Sigmoid colon (tissue), 6 donors: ENCODE measurements at regions not wholly inside any gene's neighbourhood (a gene's known extent, or its start where the extent isn't known, plus 50 kb on each side); places are given as distances from the start of the nearest gene placed in this dataset.

Experiments used
- DNase-seq: peaks from one replicate; pipeline ENCODE4 v3.0.0-alpha.2; 2019
- H3K27ac ChIP-seq, 4 donors: fragments of 200-600 bp; sonication (generic); one replicate each; pipeline ENCODE4 v1.5.1; 2016 to 2019; ENCODE audit warnings: mild to moderate bottlenecking in 1 of 4
- H3K27me3 ChIP-seq, 3 donors: fragments of 200-600 bp; sonication (generic); one replicate each; pipeline ENCODE4 v1.5.1; 2019; ENCODE audit warnings: mild to moderate bottlenecking in 1 of 3
- H3K36me3 ChIP-seq, 4 donors: fragments of 200-600 bp; sonication (generic); one replicate each; pipeline ENCODE4 v1.5.1; 2016 to 2019
- H3K4me1 ChIP-seq, 4 donors: fragments of 200-600 bp; sonication (generic); one replicate each; pipeline ENCODE4 v1.5.1; 2017 to 2019
- H3K4me3 ChIP-seq, 4 donors: fragments of 200-600 bp; sonication (generic); one replicate each; pipeline ENCODE4 v1.5.1; 2017 to 2019; ENCODE audit warnings: mild to moderate bottlenecking in 2 of 4, moderate library complexity in 1 of 4
- H3K9me3 ChIP-seq, 4 donors: fragments of 200-600 bp in 3 of 4; sonication (generic) in 3 of 4; one replicate each; pipeline versions ENCODE4 v1.5.1 to v1.6.1; 2013 to 2019
- EP300 ChIP-seq, 4 donors: sonication (generic); formaldehyde crosslinking; IDR thresholded peaks; one replicate each; pipeline ENCODE4 v1.6.1; 2017; ENCODE audit warnings: antibody characterized with exemption in 4 of 4
- POLR2A ChIP-seq, 2 donors: fragments of 450-650 bp; IDR thresholded peaks; one replicate each; pipeline ENCODE4 v1.6.1; 2016; ENCODE audit warnings: antibody characterized with exemption in 2 of 2, mild to moderate bottlenecking in 2 of 2, moderate library complexity in 2 of 2
- POLR2AphosphoS5 ChIP-seq, 4 donors: sonication (generic); formaldehyde crosslinking; IDR thresholded peaks; one replicate each; pipeline ENCODE4 v1.6.1; 2017; ENCODE audit warnings: antibody characterized with exemption in 4 of 4
- WGBS, 2 donors: extraction: QIAGEN DNeasy Blood & Tissue Kit; methylation state at CpG; one replicate each; pipeline ENCODE4 v1.1.7; 2013; 5-methylcytosine and 5-hydroxymethylcytosine counted together
- intact Hi-C: fragments of 100-400 bp; cut with DNase I; formaldehyde crosslinking; loops from one replicate; pipeline ENCODE4 v1.15.1; 2023
- TF ChIP-seq, protein P1 (sequence below), 4 experiments: fragments of 450-650 bp in 3 of 4; fragments of 200-600 bp in 1 of 4; IDR thresholded peaks; one replicate each; pipeline ENCODE4 v1.5.1; 2016 to 2019; ENCODE audit warnings: antibody characterized with exemption in 4 of 4, mild to moderate bottlenecking in 3 of 4, moderate library complexity in 2 of 4
- donor health status: healthy with polysubstance abuse.
- donor health status: healthy.

DNA sequence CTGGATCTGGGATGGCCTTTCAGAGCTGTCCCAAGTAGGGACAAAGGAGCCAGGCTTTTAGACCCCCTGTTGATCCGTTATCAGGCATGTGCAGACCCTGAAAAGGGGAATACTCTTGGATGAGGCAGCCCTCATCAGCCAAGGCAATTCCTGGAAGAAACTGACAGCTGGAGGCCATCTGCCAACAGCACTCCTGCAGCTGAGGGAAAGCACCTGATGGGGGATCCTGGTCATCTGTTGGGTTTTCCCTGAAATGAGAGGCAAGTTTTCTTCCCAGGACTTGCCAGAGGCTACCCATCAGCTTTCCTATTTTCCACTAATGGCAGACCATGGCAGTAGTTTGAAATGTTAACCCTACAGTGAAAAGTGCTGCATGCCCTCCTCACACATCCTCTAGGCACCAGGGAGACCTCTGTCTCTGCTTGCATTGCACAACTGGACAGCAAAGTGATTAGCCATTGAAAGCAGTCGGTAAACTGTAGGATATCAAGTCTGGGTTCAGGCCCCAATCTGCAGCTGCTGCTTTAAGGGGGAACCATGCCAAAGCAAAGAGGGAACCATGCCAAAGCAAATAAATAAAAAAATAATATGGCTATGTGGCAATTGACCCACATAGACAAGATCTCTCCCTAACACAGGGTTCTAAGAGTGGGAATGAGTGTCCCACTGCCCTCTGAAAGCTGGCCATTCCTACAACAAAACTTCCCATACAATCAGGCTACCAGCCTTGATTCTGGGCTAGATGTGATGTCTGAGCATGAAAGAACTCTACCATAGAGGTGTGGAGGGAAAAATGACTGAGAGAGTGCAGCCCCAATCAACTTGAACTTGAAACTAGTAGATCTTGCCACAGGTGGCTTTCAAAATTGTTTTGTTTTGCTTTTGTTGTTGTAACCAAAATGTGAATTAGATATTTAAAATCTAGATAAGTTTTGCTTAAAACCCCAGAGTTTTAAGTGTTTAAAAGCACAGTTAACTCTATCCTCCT, 232.0 kb upstream of the STT3B start:
- WGBS, 2 donors: 52 to 78% methylated on average over 2 of the region's 2 CpGs
- H3K4me3 ChIP-seq: no peak overlapping the region
- H3K36me3 ChIP-seq: no peaks in the 10 kb centered on the region
- TF ChIP-seq, protein P1, sequence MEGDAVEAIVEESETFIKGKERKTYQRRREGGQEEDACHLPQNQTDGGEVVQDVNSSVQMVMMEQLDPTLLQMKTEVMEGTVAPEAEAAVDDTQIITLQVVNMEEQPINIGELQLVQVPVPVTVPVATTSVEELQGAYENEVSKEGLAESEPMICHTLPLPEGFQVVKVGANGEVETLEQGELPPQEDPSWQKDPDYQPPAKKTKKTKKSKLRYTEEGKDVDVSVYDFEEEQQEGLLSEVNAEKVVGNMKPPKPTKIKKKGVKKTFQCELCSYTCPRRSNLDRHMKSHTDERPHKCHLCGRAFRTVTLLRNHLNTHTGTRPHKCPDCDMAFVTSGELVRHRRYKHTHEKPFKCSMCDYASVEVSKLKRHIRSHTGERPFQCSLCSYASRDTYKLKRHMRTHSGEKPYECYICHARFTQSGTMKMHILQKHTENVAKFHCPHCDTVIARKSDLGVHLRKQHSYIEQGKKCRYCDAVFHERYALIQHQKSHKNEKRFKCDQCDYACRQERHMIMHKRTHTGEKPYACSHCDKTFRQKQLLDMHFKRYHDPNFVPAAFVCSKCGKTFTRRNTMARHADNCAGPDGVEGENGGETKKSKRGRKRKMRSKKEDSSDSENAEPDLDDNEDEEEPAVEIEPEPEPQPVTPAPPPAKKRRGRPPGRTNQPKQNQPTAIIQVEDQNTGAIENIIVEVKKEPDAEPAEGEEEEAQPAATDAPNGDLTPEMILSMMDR (IDR thresholded peaks at IDR 0.05): no peak
- TF ChIP-seq EP300 (IDR thresholded peaks at IDR 0.05): no peak
- TF ChIP-seq POLR2A (IDR thresholded peaks at IDR 0.05): no peak
- no peak for TF ChIP-seq POLR2AphosphoS5 (IDR thresholded peaks at IDR 0.05)
- H3K27me3 ChIP-seq: no peaks in the 10 kb centered on the region
- intact Hi-C loops: no loop called here
- H3K27ac ChIP-seq: no peak overlapping the region
- no peak for DNase-seq
- peaks cover 0 to 5% (median 0%) of the 10 kb centered on the region in 4 donors for H3K9me3 ChIP-seq
- no peaks in the 10 kb centered on the region for H3K4me1 ChIP-seq

DNA sequence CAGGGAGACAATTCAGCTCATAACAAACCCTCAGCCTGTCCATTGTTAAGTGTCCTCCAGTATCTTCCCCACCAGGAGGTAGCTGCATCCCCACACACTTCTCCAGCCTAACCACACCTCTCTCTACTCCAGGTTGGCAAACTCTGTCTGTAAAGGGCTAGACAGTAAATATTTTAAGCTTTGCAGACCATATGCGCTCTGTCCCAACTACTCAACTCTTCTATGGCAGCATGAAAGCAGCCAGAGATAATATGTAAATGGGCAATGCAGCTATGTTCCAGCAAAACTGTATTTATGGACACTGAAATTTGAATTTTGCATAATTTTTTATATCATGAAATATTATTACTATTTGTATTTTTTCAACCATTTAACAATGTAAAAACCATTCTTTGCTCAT, 230.4 kb upstream of the STT3B start:
- Histone ChIP-seq H3K4me1 (peaks cover 0 to 8% (median 6%) of the 10 kb centered on the region in 4 donors), H3K9me3 (peaks cover 0 to 4% (median 0%) of the 10 kb centered on the region in 4 donors), H3K4me3 (no peak overlapping the region), H3K36me3 (no peaks in the 10 kb centered on the region), H3K27me3 (no peaks in the 10 kb centered on the region), H3K27ac (no peak overlapping the region)
- TF ChIP-seq POLR2A (IDR thresholded peaks at IDR 0.05) (no peak), POLR2AphosphoS5 (IDR thresholded peaks at IDR 0.05) (no peak), EP300 (IDR thresholded peaks at IDR 0.05) (no peak)
- TF ChIP-seq, protein P1 (IDR thresholded peaks at IDR 0.05): no peak
- intact Hi-C loops: no loop called here
- no peak for DNase-seq
- WGBS, 2 donors: 96 to 98% methylated on average over 1 of the region's 1 CpG

DNA sequence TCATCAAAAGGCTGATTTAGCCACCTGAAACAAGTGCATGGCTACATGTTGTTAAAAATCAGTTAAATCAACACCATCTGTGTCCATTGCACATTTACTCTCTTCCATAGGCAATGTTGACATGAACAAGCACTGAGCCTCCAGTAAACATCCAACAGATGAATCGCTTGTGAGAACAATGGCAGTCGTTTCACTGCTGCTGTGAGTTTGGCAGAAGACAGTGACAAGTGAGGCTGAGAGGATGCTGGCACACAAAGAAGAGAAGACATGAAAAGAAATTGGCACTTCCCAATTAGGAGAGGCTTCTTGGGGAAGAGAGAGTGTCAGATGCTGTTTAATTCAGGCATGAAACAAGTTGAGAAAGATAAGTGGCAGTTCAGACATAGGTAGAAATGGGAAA, 227.4 kb upstream of the STT3B start:
- no peak overlapping the region for H3K27ac ChIP-seq
- DNase-seq: no peak
- no peaks in the 10 kb centered on the region for H3K36me3 ChIP-seq
- H3K4me1 ChIP-seq: peaks cover 0 to 15% (median 11%) of the 10 kb centered on the region in 4 donors
- TF ChIP-seq POLR2A (IDR thresholded peaks at IDR 0.05): no peak
- TF ChIP-seq, protein P1 (IDR thresholded peaks at IDR 0.05): no peak
- no peak for TF ChIP-seq POLR2AphosphoS5 (IDR thresholded peaks at IDR 0.05)
- no peak for TF ChIP-seq EP300 (IDR thresholded peaks at IDR 0.05)
- intact Hi-C loops: no loop called here
- 80 to 89% methylated on average over 2 of the region's 2 CpGs for WGBS, 2 donors
- no peak overlapping the region for H3K4me3 ChIP-seq
- no peaks in the 10 kb centered on the region for H3K9me3 ChIP-seq
- no peaks in the 10 kb centered on the region for H3K27me3 ChIP-seq

DNA sequence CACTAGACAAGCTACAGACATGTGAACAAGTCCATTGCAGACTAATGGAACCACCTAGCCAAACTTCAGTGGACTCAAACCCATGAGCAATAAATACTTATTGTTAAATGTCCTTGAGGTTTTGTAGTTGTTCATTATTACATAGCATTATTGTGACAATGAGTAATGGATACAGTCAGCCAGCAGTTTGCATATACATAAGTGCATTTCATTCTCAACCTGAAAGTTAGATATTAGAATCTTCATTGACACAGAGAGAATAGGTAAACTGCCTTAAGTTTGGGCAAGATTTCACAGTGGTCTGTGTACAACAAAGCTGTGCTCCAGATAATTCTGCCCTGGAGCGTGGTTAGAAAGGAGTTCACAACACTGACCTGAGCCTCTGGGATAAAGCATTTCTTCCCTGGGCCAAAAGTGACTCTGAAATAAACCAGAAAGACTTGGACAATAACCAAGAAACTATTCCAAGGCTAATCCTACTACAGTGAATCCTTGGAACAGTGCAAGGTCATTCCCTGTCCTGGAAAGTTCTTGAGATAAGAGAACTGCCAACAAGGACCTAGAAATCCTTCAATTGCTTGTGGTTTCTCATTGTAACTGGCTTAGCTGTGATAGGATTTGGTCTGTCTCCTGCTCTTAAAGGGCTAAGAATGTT, 225.5 kb upstream of the STT3B start:
- intact Hi-C loops: no loop called here

More for the DNA sequence above, 225.5 kb upstream of the STT3B start:
- 85 to 88% methylated on average over 1 of the region's 1 CpG for WGBS, 2 donors
- no peak overlapping the region for H3K4me3 ChIP-seq
- TF ChIP-seq, protein P1 (IDR thresholded peaks at IDR 0.05): no peak
- peak in 1 of 4 donors; percentile 55 for TF ChIP-seq POLR2AphosphoS5 (IDR thresholded peaks at IDR 0.05)
- H3K4me1 ChIP-seq: peaks cover 0 to 15% (median 11%) of the 10 kb centered on the region in 4 donors
- H3K9me3 ChIP-seq: no peaks in the 10 kb centered on the region
- no peak overlapping the region for H3K27ac ChIP-seq
- no peaks in the 10 kb centered on the region for H3K36me3 ChIP-seq
- no peaks in the 10 kb centered on the region for H3K27me3 ChIP-seq
- no peak for DNase-seq
